ENCODE measurements at regions not wholly inside any gene's neighbourhood (a gene's known extent, or its start where the extent isn't known, plus 50 kb on each side); places are given as distances from the start of the nearest gene placed in this dataset.

DNA sequence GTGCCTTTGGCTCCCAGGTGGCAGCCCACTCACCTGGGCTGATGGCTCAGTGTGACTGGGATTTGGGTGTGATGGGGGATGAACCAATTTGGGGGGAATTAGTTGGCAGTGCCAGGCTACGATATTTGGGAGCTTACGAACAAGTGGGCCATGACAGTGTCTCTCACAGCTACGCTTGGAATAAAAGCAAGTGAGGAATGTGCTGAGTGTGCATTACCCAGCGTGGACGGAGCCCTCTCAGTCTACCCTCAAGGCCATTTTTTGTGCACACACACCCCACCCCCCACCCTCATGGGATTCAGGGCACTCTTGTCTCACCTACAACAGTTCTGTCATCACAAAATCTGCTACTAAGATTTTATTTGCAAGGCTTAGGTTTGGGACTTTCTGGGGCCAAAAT, 329.1 kb downstream of the NDFIP2 start:
- no peaks in the 10 kb centered on the region for H3K36me3 ChIP-seq (ENCODE audit: control insufficient read depth in 2 of 2, extremely low read depth in 1 of 2, insufficient read depth in 2 of 2, low read length in 2 of 2)
- dilution Hi-C loops (cut with MboI; ENCODE audit: extremely low pct_ligation_motif_present, low sequenced_read_pairs) = no loop called here
- H2AFZ ChIP-seq (ENCODE audit: control insufficient read depth, low read length) = no peak overlapping the region
- H3K27me3 ChIP-seq (ENCODE audit: control insufficient read depth, extremely low read depth, insufficient read depth, low read length) = no peaks in the 10 kb centered on the region
- no peak for TF ChIP-seq EZH2 (IDR thresholded peaks at IDR 0.05; ENCODE audit: low read length)
- TF ChIP-seq, protein P1, sequence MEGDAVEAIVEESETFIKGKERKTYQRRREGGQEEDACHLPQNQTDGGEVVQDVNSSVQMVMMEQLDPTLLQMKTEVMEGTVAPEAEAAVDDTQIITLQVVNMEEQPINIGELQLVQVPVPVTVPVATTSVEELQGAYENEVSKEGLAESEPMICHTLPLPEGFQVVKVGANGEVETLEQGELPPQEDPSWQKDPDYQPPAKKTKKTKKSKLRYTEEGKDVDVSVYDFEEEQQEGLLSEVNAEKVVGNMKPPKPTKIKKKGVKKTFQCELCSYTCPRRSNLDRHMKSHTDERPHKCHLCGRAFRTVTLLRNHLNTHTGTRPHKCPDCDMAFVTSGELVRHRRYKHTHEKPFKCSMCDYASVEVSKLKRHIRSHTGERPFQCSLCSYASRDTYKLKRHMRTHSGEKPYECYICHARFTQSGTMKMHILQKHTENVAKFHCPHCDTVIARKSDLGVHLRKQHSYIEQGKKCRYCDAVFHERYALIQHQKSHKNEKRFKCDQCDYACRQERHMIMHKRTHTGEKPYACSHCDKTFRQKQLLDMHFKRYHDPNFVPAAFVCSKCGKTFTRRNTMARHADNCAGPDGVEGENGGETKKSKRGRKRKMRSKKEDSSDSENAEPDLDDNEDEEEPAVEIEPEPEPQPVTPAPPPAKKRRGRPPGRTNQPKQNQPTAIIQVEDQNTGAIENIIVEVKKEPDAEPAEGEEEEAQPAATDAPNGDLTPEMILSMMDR (optimal IDR thresholded peaks at IDR 0.05 in 1 of 3, IDR thresholded peaks at IDR 0.05 in 1 of 3, conservative IDR thresholded peaks at IDR 0.05 in 1 of 3; ENCODE audit: extremely low read depth in 1 of 3, insufficient read depth in 2 of 3, low read length in 3 of 3) = no peak
- no peak for FAIRE-seq
- H3K9ac ChIP-seq (ENCODE audit: control insufficient read depth, extremely low read depth, insufficient read depth, low read length) = no peak overlapping the region
- peaks cover 12% of the 10 kb centered on the region for H3K4me1 ChIP-seq (ENCODE audit: control insufficient read depth, extremely low read depth, insufficient read depth, low read length)
- DNase-seq (ENCODE audit: low read depth, low spot score) = no peak
- no peaks in the 10 kb centered on the region for H3K79me2 ChIP-seq (ENCODE audit: control insufficient read depth, insufficient read depth, low read length)
- no peak overlapping the region for H3K4me2 ChIP-seq (ENCODE audit: control insufficient read depth, extremely low read depth, insufficient read depth, low read depth, low read length)
- no peaks in the 10 kb centered on the region for H3K9me1 ChIP-seq (ENCODE audit: control insufficient read depth, extremely low read depth, insufficient read depth, low read length)
- H3K4me3 ChIP-seq (ENCODE audit: control insufficient read depth in 2 of 3, extremely low read depth in 1 of 3, insufficient read depth in 2 of 3, low read depth in 1 of 3, low read length in 3 of 3) = no peak overlapping the region
- no peaks in the 10 kb centered on the region for H3K9me3 ChIP-seq (ENCODE audit: control insufficient read depth, low read depth, low read length)
- H3K27ac ChIP-seq (ENCODE audit: control insufficient read depth, insufficient read depth, low read length) = no peak overlapping the region
- H4K20me1 ChIP-seq (ENCODE audit: control insufficient read depth, extremely low read depth, insufficient read depth, low read length) = no peaks in the 10 kb centered on the region

DNA sequence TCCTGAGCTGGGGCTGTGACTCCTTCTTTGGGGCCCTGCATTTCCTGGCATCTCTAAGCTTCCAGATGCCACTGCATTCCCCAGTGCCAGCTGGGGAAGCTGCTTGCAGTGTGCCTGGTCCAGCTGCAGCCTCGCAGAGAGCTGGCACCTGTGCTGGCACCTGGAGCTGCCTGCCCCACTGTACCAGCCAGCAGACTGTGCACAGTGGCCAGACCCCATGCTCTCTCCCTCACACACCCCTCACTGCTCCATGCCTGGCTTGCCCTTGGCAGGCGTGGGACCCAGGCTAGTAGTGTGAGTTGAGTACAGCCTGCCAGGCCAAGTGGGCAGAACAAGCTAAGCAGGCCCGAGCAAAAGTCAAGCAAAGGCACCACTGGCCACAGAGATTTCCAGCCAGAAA, 327.5 kb downstream of the NDFIP2 start:
- DNase-seq (ENCODE audit: low read depth, low spot score) = no peak
- Histone ChIP-seq H3K79me2 (ENCODE audit: control insufficient read depth, insufficient read depth, low read length) (no peaks in the 10 kb centered on the region), H3K27me3 (ENCODE audit: control insufficient read depth, extremely low read depth, insufficient read depth, low read length) (no peaks in the 10 kb centered on the region), H3K4me3 (ENCODE audit: control insufficient read depth in 2 of 3, extremely low read depth in 1 of 3, insufficient read depth in 2 of 3, low read depth in 1 of 3, low read length in 3 of 3) (no peak overlapping the region), H3K4me2 (ENCODE audit: control insufficient read depth, extremely low read depth, insufficient read depth, low read depth, low read length) (no peak overlapping the region), H3K9me3 (ENCODE audit: control insufficient read depth, low read depth, low read length) (no peaks in the 10 kb centered on the region), H3K36me3 (ENCODE audit: control insufficient read depth in 2 of 2, extremely low read depth in 1 of 2, insufficient read depth in 2 of 2, low read length in 2 of 2) (no peaks in the 10 kb centered on the region), H3K4me1 (ENCODE audit: control insufficient read depth, extremely low read depth, insufficient read depth, low read length) (peaks cover 12% of the 10 kb centered on the region), H3K9ac (ENCODE audit: control insufficient read depth, extremely low read depth, insufficient read depth, low read length) (no peak overlapping the region), H3K9me1 (ENCODE audit: control insufficient read depth, extremely low read depth, insufficient read depth, low read length) (no peaks in the 10 kb centered on the region), H3K27ac (ENCODE audit: control insufficient read depth, insufficient read depth, low read length) (no peak overlapping the region), H4K20me1 (ENCODE audit: control insufficient read depth, extremely low read depth, insufficient read depth, low read length) (no peaks in the 10 kb centered on the region), H2AFZ (ENCODE audit: control insufficient read depth, low read length) (no peak overlapping the region)
- dilution Hi-C loops (cut with MboI; ENCODE audit: extremely low pct_ligation_motif_present, low sequenced_read_pairs) = no loop called here
- no peak for TF ChIP-seq EZH2 (IDR thresholded peaks at IDR 0.05; ENCODE audit: low read length)
- TF ChIP-seq, protein P1 (optimal IDR thresholded peaks at IDR 0.05 in 1 of 3, IDR thresholded peaks at IDR 0.05 in 1 of 3, conservative IDR thresholded peaks at IDR 0.05 in 1 of 3; ENCODE audit: extremely low read depth in 1 of 3, insufficient read depth in 2 of 3, low read length in 3 of 3) = no peak
- FAIRE-seq = no peak

Data from keratinocyte (primary cell).